VCaP (cell line): ENCODE measurements at regions not wholly inside any gene's neighbourhood (a gene's known extent, or its start where the extent isn't known, plus 50 kb on each side); places are given as distances from the start of the nearest gene placed in this dataset.

ENCODE experiments used
- H3K27ac ChIP-seq: fragments of 450-650 bp; 2 replicates; pipeline ENCODE4 v1.5.1; 2017
- TF ChIP-seq, protein P1 (sequence below): fragments of 450-650 bp; conservative IDR thresholded peaks from 2 replicates; pipeline ENCODE4 v1.5.1; 2017; ENCODE audit warnings: mild to moderate bottlenecking, moderate library complexity

GRCh38 chr10:78750418-78750817 is 318.3 kb upstream of the ZMIZ1 start:
- TF ChIP-seq, protein P1, sequence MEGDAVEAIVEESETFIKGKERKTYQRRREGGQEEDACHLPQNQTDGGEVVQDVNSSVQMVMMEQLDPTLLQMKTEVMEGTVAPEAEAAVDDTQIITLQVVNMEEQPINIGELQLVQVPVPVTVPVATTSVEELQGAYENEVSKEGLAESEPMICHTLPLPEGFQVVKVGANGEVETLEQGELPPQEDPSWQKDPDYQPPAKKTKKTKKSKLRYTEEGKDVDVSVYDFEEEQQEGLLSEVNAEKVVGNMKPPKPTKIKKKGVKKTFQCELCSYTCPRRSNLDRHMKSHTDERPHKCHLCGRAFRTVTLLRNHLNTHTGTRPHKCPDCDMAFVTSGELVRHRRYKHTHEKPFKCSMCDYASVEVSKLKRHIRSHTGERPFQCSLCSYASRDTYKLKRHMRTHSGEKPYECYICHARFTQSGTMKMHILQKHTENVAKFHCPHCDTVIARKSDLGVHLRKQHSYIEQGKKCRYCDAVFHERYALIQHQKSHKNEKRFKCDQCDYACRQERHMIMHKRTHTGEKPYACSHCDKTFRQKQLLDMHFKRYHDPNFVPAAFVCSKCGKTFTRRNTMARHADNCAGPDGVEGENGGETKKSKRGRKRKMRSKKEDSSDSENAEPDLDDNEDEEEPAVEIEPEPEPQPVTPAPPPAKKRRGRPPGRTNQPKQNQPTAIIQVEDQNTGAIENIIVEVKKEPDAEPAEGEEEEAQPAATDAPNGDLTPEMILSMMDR, result no peak
- H3K27ac ChIP-seq, result no peak overlapping the region

- H3K27ac ChIP-seq, result no peak overlapping the region
- TF ChIP-seq, protein P1, result no peak
Measured at GRCh38 chr10:78751716-78752115, 317.1 kb upstream of the ZMIZ1 start.

DNA sequence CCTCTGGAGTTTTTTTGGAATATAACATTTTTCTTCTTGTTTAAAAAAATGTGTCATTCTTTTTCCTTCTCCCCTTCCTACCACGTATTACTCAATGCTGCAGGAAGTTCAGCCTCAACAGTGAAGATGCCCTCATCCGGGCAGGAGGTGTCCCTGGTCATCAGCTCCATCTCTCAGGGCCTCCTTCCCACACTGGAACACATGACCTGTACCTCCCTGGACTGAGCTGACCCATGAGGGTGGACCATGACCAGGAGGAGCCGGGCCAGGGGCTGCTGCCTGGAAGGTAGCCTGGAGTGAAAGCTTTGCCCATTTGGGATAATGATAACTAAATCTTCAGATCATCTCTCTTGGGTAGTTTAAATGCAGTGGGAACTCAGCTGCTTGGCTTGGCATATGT is 316.5 kb upstream of the ZMIZ1 start:
- H3K27ac ChIP-seq, result no peak overlapping the region
- TF ChIP-seq, protein P1, result no peak

GRCh38 chr10:78752708-78753107 is 316.1 kb upstream of the ZMIZ1 start:
- TF ChIP-seq, protein P1, result no peak
- H3K27ac ChIP-seq, result no peak overlapping the region

DNA sequence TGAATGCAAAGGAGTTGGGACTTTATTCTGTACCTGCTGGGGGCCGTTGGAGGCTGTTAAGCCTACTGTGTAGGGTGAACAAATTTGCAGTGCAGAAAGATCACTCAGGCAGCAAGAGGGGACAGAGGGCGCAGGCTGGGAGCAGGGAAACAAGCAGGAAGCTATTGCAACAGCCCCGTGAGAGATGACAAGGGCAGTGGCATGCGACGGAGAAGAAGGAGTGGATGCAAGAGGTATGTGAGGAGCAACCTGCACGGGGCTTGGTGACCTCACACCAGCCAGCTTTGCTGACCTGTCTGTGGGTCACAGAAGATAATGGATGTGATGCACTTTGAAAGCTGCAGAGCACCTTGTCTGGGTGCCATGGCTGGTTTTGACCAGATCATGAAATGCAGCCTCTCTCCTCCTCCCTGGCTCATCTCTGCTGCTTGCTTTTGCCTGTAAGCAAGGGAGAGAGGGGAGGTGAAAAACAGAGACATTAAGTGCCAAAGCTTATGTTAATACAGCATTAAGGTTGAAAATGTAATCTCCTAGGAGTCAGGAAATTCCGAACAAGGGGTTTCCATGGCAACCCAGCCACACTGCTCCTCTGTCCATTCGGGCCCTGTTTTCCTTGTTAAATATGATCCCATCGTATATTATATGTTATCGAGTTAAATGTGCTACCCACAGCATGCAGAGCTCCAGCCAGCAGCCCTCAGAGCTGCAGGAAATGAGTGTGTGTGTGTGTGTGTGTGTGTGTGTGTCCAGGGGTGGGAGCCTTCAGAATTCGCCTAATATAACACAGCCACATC is 314.3 kb upstream of the ZMIZ1 start:
- TF ChIP-seq, protein P1, result no peak
- H3K27ac ChIP-seq, result no peak overlapping the region

GRCh38 chr10:78755063-78755701 is 313.6 kb upstream of the ZMIZ1 start:
- TF ChIP-seq, protein P1, result no peak
- H3K27ac ChIP-seq, result no peak overlapping the region

DNA sequence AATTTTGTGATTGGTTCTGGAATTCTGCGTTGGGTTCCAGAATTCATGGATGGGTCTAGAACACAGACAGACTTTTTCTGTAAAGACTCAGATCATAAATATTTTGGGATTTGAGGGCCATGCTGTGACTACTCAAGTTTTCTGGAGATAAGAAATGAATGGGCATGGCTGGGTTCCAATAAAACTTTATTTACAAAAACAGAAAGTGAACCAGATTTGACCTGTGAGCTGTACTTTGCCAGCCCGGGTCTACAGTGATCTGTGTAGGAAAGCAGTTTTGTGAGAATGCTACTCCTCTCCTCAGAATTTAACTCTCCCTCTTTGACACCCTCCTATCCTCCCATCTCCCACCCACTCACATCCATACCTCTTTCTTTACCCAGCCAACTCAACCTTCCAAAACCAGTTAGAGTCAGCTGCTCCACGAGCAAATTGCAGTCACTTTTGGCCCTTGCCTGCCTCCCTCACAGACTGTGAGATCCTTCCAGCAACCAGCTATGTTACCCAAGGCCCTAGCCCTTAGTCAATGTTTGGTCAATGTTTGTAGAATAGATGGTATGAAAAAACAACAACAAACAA is 312.8 kb upstream of the ZMIZ1 start:
- TF ChIP-seq, protein P1, result no peak
- H3K27ac ChIP-seq, result no peak overlapping the region
